Psoas muscle (tissue), 7 donors: ENCODE measurements at regions not wholly inside any gene's neighbourhood (a gene's known extent, or its start where the extent isn't known, plus 50 kb on each side); places are given as distances from the start of the nearest gene placed in this dataset.

Experiments used
- ATAC-seq, 4 donors: fragments of 200-7000 bp; cut with Tn5 transposase; one replicate each; pipeline ENCODE4 v1.9.1; 2020; ENCODE audit warnings: moderate library complexity in 3 of 4, mild to moderate bottlenecking in 2 of 4
- DNase-seq, 2 donors: peaks; one replicate each; pipeline ENCODE4 v3.0.0-alpha.2; 2020
- H3K27ac ChIP-seq: fragments of 200-600 bp; one replicate; pipeline ENCODE4 v1.8.0; 2022
- H3K27me3 ChIP-seq, 3 donors: fragments of 200-600 bp in 1 of 3; one replicate each; pipeline versions ENCODE4 v1.6.1 to v1.8.0; 2013 to 2022; ENCODE audit warnings: low read length in 2 of 3, mild to moderate bottlenecking in 2 of 3, moderate library complexity in 1 of 3; ENCODE audit not compliant: insufficient read depth in 3 of 3
- H3K36me3 ChIP-seq, 2 donors: fragments of 200-600 bp in 1 of 2; one replicate each; pipeline versions ENCODE4 v1.6.1 to v1.8.0; 2013 to 2022; ENCODE audit warnings: low read depth in 1 of 2, mild to moderate bottlenecking in 1 of 2, moderate library complexity in 1 of 2; ENCODE audit not compliant: insufficient read depth in 1 of 2
- H3K4me1 ChIP-seq: fragments of 200-600 bp; one replicate; pipeline ENCODE4 v1.8.0; 2022
- H3K4me3 ChIP-seq: fragments of 200-600 bp; one replicate; pipeline ENCODE4 v1.8.0; 2022; ENCODE audit warnings: mild to moderate bottlenecking
- H3K9me3 ChIP-seq: fragments of 200-600 bp; one replicate; pipeline ENCODE4 v1.8.0; 2022
- WGBS, 3 donors: extraction: QIAGEN DNeasy Blood & Tissue Kit; methylation state at CpG; one replicate each; pipeline versions ENCODE4 v1.1.6 to v1.1.7; 2013; 5-methylcytosine and 5-hydroxymethylcytosine counted together
- intact Hi-C, 2 donors: fragments of 100-400 bp; cut with DNase I; formaldehyde crosslinking; loops; one replicate each; pipeline versions ENCODE4 v1.11.0 to v1.14.2; 2022
- TF ChIP-seq, protein P1 (sequence below): fragments of 200-600 bp; IDR thresholded peaks from one replicate; pipeline ENCODE4 v1.8.0; 2022; ENCODE audit warnings: antibody characterized with exemption
- donor health status: healthy with polysubstance abuse.
- donor health status: DM: no; HTN: no; CAD: no; lungs with moderate emphysema.
- donor health status: Bipolar disorder and iron deficiency.
- donor health status: healthy.
- donor health status: DM: yes; HTN: yes; CAD: no.
- donor health status: DM: no; HTN: no; CAD: no.
- donor health status: DM: yes; HTN: yes; CAD: no.

DNA sequence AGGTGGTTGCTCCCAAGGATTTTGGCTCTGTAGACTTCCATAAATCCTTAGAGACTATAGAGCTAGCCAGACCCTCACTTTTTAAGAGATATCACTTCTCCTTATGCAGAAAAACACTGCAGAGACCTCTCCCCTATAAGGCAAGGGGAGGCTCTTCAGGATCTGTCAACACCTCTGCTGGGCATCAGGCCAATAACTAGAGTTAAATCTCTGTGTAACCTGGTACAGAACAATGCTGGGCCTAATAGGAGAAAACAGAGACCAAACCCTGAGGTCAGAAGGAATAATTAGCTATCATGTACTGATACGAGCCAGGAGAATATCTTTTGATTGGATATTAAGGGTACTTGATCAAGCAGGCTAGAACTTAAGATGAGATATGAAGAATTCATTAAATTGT is 358.5 kb downstream of the TBC1D4 start:
- DNase-seq (no peak), ATAC-seq (no peak)
- Histone ChIP-seq H3K4me3 (no peak overlapping the region), H3K27ac (no peak overlapping the region), H3K9me3 (no peaks in the 10 kb centered on the region), H3K4me1 (no peaks in the 10 kb centered on the region), H3K27me3 (no peaks in the 10 kb centered on the region), H3K36me3 (no peaks in the 10 kb centered on the region)
- intact Hi-C loops: no loop called here
- TF ChIP-seq, protein P1, sequence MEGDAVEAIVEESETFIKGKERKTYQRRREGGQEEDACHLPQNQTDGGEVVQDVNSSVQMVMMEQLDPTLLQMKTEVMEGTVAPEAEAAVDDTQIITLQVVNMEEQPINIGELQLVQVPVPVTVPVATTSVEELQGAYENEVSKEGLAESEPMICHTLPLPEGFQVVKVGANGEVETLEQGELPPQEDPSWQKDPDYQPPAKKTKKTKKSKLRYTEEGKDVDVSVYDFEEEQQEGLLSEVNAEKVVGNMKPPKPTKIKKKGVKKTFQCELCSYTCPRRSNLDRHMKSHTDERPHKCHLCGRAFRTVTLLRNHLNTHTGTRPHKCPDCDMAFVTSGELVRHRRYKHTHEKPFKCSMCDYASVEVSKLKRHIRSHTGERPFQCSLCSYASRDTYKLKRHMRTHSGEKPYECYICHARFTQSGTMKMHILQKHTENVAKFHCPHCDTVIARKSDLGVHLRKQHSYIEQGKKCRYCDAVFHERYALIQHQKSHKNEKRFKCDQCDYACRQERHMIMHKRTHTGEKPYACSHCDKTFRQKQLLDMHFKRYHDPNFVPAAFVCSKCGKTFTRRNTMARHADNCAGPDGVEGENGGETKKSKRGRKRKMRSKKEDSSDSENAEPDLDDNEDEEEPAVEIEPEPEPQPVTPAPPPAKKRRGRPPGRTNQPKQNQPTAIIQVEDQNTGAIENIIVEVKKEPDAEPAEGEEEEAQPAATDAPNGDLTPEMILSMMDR: no peak
- 81 to 96% (median 85%) methylated on average over 1 of the region's 1 CpG for WGBS, 3 donors

DNA sequence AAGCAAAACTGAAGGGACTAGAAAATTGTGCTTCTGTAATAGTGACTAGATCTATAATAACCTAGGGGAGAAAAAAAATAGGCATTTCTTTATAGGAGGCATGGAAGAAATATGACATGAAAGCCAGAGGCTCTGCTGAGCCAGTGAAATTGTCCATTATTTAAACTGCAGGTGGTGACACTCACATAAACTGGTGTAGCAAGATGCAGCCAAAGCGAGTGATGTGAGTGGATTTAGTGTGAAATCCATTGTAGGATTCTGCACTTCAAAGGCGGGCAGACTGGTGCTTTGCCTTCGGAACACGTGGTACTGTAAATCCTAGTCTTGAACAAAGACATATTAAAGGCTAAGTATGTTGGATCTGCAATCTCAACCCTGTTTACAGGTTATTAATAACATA is 361.9 kb downstream of the TBC1D4 start:
- ATAC-seq: no peak
- no peak for DNase-seq
- no peak overlapping the region for H3K4me3 ChIP-seq
- intact Hi-C loops: no loop called here
- TF ChIP-seq, protein P1: no peak
- H3K27ac ChIP-seq: no peak overlapping the region
- WGBS, 3 donors: 36 to 50% (median 41%) methylated on average over 4 of the region's 4 CpGs
- no peaks in the 10 kb centered on the region for H3K9me3 ChIP-seq
- no peaks in the 10 kb centered on the region for H3K36me3 ChIP-seq
- no peaks in the 10 kb centered on the region for H3K27me3 ChIP-seq
- H3K4me1 ChIP-seq: no peaks in the 10 kb centered on the region

DNA sequence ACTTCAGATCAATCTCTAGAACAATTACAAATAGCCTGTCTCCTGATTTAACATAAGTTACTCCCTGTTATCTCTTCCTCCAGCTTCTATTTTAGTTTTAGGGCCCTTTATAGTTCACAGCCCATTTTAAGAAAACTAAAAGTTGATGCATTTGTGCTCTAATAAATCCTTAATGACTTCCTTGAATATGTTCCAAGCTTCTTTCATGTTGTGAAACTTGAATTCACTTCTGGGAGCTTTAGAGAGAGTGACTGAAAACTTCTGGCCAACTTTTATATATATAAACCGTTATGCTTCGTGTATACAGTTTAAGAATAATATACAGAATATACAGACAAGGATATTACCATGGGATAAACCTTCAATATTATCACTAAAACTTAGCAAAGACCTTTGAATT is 366.8 kb downstream of the TBC1D4 start:
- 69 to 75% (median 73%) methylated on average over 2 of the region's 2 CpGs for WGBS, 3 donors
- H3K9me3 ChIP-seq: no peaks in the 10 kb centered on the region
- no peak overlapping the region for H3K27ac ChIP-seq
- ATAC-seq (no peak), DNase-seq (no peak)
- intact Hi-C loops: no loop called here
- H3K36me3 ChIP-seq: no peaks in the 10 kb centered on the region
- no peak overlapping the region for H3K4me3 ChIP-seq
- H3K27me3 ChIP-seq: no peaks in the 10 kb centered on the region
- H3K4me1 ChIP-seq: no peaks in the 10 kb centered on the region
- TF ChIP-seq, protein P1: no peak

DNA sequence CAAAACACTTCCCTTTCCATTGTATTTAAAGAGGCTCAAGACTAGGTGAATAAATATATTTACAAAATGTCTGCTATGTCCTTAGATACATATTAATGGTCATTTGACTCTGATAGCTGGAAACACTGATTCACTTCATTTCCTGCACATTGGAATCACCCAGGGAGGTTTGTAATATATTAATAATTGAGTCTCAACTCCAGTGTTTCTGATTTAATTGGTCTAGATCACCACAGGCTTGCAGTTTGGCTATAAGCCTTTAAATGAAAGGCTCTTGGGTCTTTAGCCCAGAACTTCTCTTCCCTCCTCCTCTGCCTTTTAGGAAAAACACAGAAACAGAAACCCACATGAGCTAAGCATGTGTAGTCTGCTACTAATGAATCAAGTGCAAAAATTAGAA is 378.0 kb downstream of the TBC1D4 start:
- no peak for ATAC-seq

More for the DNA sequence above, 378.0 kb downstream of the TBC1D4 start:
- H3K4me3 ChIP-seq: no peak overlapping the region
- no peaks in the 10 kb centered on the region for H3K9me3 ChIP-seq
- DNase-seq: no peak
- no peak overlapping the region for H3K27ac ChIP-seq
- intact Hi-C loops: no loop called here
- TF ChIP-seq, protein P1: no peak
- H3K4me1 ChIP-seq: no peaks in the 10 kb centered on the region
- no peaks in the 10 kb centered on the region for H3K27me3 ChIP-seq
- H3K36me3 ChIP-seq: no peaks in the 10 kb centered on the region
